Left ventricle myocardium inferior (tissue), 1 donor: ENCODE measurements at regions not wholly inside any gene's neighbourhood (a gene's known extent, or its start where the extent isn't known, plus 50 kb on each side); places are given as distances from the start of the nearest gene placed in this dataset.
"Not testable (repeated sequence)": the region's sequence is repeated elsewhere in the genome, so short reads cannot be mapped to it uniquely, and the experiment has no call there.

Experiments
- DNase-seq: peaks from one replicate; pipeline ENCODE4 v3.0.0-alpha.2; 2020
- H3K27ac ChIP-seq: fragments of 200-600 bp; replicated peaks from 2 replicates; pipeline ENCODE4 v1.8.0; 2021
- H3K27me3 ChIP-seq: fragments of 200-600 bp; 2 replicates; pipeline ENCODE4 v1.8.0; 2021; ENCODE audit warnings: low read depth
- H3K36me3 ChIP-seq: fragments of 200-600 bp; 2 replicates; pipeline ENCODE4 v1.8.0; 2021
- H3K4me1 ChIP-seq: fragments of 200-600 bp; 2 replicates; pipeline ENCODE4 v1.8.0; 2021
- H3K4me3 ChIP-seq: fragments of 200-600 bp; 2 replicates; pipeline ENCODE4 v1.8.0; 2021; ENCODE audit warnings: mild to moderate bottlenecking, moderate library complexity
- H3K9me3 ChIP-seq: fragments of 200-600 bp; replicated peaks from 2 replicates; pipeline ENCODE4 v1.8.0; 2021
- intact Hi-C: fragments of 100-400 bp; cut with micrococcal nuclease; formaldehyde crosslinking; loops from one replicate; pipeline ENCODE4 v1.11.0; 2022
- TF ChIP-seq, protein P1 (sequence below): fragments of 200-600 bp; IDR thresholded peaks from 2 replicates; pipeline ENCODE4 v1.8.0; 2021; ENCODE audit warnings: antibody characterized with exemption, mild to moderate bottlenecking, borderline replicate concordance
- donor health status: DM: no; HTN: yes; CAD: no; lungs with severe emphysema.

- H3K36me3 ChIP-seq, H3K27me3 ChIP-seq, H3K27ac ChIP-seq, DNase-seq, H3K9me3 ChIP-seq, H3K4me1 ChIP-seq, H3K4me3 ChIP-seq, intact Hi-C loops: not testable (repeated sequence)
Measured at GRCh38 chr18:14224551-14225285, 92.5 kb upstream of the ZNF519 start.

GRCh38 chr18:14223919-14224318 lies 91.7 kb upstream of the ZNF519 start:
- H3K27ac ChIP-seq, H3K4me1 ChIP-seq, H3K36me3 ChIP-seq, H3K4me3 ChIP-seq, H3K27me3 ChIP-seq, H3K9me3 ChIP-seq, DNase-seq, intact Hi-C loops: not testable (repeated sequence)

DNA sequence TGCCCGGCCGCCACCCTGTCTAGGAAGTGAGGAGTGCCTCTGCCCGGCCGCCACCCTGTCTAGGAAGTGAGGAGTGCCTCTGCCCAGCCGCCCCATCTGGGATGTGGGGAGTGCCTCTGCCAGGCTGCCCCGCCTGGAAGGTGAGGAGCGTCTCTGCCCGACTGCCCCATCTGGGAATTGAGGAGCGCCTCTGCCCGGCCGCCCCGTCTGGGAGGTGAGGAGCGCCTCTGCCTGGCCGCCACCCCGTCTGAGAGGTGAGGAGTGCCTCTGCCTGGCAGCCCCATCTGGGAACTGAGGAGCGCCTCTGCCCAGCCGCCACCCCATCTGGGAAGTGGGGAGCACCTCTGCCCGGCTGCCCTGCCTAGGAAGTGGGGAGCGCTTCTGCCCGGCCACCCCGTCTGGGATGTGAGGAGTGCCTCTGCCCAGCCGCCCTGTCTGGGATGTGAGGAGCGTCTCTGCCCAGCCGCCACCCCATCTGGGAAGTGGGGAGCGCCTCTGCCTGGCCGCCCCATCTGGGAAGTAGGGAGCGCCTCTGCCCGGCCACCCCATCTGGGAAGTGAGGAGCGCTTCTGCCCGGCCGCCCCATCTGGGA lies 91.1 kb upstream of the ZNF519 start:
- H3K9me3 ChIP-seq, H3K36me3 ChIP-seq, H3K4me1 ChIP-seq, H3K27me3 ChIP-seq, H3K4me3 ChIP-seq, DNase-seq, intact Hi-C loops, H3K27ac ChIP-seq: not testable (repeated sequence)

GRCh38 chr18:14222354-14223221 lies 90.4 kb upstream of the ZNF519 start:
- H3K27ac ChIP-seq, H3K4me1 ChIP-seq, DNase-seq, H3K9me3 ChIP-seq, H3K27me3 ChIP-seq, intact Hi-C loops, H3K36me3 ChIP-seq, H3K4me3 ChIP-seq: not testable (repeated sequence)

DNA sequence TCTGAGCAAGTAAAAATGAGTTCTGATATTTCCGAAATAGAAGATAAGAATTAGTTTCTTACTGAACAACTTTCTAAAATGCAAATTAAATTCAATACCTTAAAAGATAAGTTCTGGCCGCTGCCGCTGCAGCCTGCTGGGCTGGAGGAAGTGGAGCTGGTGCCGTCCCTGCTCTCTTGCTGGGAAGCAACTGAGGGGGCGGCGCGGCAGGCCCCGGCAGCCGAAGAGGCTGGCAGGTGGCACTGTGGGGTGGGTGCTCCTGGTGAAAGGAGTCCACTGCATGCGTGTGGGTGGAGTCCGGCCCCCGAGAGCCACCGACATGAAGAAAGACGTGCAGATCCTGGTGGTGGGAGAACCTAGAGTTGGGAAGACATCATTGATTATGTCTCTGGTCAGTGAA lies 89.5 kb upstream of the ZNF519 start:
- H3K27me3 ChIP-seq: peaks cover 5% of the 10 kb centered on the region
- no peak overlapping the region for H3K27ac ChIP-seq
- DNase-seq: no peak
- H3K9me3 ChIP-seq: no peaks in the 10 kb centered on the region
- no peaks in the 10 kb centered on the region for H3K36me3 ChIP-seq
- TF ChIP-seq, protein P1, sequence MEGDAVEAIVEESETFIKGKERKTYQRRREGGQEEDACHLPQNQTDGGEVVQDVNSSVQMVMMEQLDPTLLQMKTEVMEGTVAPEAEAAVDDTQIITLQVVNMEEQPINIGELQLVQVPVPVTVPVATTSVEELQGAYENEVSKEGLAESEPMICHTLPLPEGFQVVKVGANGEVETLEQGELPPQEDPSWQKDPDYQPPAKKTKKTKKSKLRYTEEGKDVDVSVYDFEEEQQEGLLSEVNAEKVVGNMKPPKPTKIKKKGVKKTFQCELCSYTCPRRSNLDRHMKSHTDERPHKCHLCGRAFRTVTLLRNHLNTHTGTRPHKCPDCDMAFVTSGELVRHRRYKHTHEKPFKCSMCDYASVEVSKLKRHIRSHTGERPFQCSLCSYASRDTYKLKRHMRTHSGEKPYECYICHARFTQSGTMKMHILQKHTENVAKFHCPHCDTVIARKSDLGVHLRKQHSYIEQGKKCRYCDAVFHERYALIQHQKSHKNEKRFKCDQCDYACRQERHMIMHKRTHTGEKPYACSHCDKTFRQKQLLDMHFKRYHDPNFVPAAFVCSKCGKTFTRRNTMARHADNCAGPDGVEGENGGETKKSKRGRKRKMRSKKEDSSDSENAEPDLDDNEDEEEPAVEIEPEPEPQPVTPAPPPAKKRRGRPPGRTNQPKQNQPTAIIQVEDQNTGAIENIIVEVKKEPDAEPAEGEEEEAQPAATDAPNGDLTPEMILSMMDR: no peak
- intact Hi-C loops: no loop called here
- H3K4me1 ChIP-seq: no peaks in the 10 kb centered on the region
- H3K4me3 ChIP-seq: no peak overlapping the region

GRCh38 chr18:14215952-14216351 lies 83.7 kb upstream of the ZNF519 start:
- H3K4me1 ChIP-seq, intact Hi-C loops, H3K4me3 ChIP-seq, H3K27me3 ChIP-seq, H3K9me3 ChIP-seq, DNase-seq, H3K36me3 ChIP-seq, H3K27ac ChIP-seq: not testable (repeated sequence)

DNA sequence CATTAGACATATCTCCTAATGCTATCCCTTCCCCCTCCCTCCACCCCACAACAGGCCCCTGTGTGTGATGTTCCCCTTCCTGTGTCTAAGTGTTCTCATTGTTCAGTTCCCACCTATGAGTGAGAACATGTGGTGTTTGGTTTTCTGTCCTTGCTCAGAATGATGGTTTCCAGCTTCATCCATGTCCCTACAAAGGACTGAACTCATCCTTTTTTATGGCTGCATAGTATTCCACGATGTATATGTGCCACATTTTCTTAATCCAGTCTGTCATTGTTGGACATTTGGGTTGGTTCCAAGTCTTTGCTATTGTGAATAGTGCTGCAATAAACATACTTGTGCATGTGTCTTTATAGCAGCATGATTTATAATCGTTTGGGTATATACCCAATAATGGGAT lies 71.2 kb upstream of the ZNF519 start:
- H3K27ac ChIP-seq, H3K27me3 ChIP-seq, H3K9me3 ChIP-seq, intact Hi-C loops, H3K4me1 ChIP-seq, DNase-seq, H3K4me3 ChIP-seq, H3K36me3 ChIP-seq: not testable (repeated sequence)

DNA sequence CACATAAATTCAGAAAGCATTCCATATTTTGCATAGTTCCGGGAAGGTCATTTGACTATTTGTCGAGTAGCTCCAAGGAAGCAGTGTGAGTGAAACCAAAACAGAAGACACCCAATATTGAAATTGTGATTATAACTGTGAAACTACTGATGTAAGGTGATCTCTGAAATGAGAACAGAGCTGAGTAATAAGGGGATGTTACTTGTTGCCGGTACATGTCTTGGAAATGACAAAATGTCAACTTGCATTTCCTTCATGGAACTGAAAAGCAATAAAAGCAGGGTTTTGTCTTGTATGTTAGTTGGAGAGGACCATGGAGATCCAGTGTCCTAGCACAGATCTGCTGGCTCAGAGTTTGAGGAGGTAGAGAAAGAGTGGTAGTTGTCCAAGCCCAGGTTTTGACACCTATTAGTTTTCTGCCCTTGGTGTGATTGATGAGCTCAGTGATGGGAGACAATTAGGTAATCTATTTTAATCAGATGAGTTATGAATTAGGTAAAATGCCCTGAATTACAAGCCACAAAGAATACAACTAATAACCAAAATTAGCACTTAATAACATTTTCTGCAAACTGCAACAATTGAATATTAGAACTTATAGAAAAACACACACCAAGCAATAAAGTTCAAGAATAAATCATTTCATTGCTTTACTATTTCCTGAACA lies 58.7 kb upstream of the ZNF519 start:
- H3K4me1 ChIP-seq, H3K9me3 ChIP-seq, H3K27ac ChIP-seq, H3K36me3 ChIP-seq, intact Hi-C loops, DNase-seq, H3K4me3 ChIP-seq, H3K27me3 ChIP-seq: not testable (repeated sequence)
